H1 (cell line): ENCODE measurements at regions not wholly inside any gene's neighbourhood (a gene's known extent, or its start where the extent isn't known, plus 50 kb on each side); places are given as distances from the start of the nearest gene placed in this dataset.

ENCODE experiments used
- CTCF ChIA-PET: fragments of 300-600 bp; sonication (Branson Sonifier 250); formaldehyde crosslinking; loops from one replicate; lab custom pipeline; 2021; ENCODE audit not compliant: partially characterized antibody; lab: Charles Lee
- POLR2A ChIA-PET: fragments of 300-600 bp; sonication (Branson Sonifier 250); formaldehyde crosslinking; loops from one replicate; lab custom pipeline; 2021; ENCODE audit warnings: inconsistent platforms; ENCODE audit not compliant: partially characterized antibody; lab: Charles Lee
- DNase-seq, 2 experiments: peaks; one replicate each; pipeline versions ENCODE4 v3.0.0 to v3.0.0-alpha.2; 2010 to 2022; ENCODE audit warnings: low spot score in 2 of 2, low read depth in 1 of 2, mixed read lengths in 1 of 2
- FAIRE-seq: peaks from 2 replicates; lab custom pipeline; 2011; peaks lifted over from hg19 to GRCh38; lab: Jason Lieb, UNC
- H2AFZ ChIP-seq: 2 replicates; pipeline ENCODE4 v1.8.1; 2012; ENCODE audit warnings: low read length, inconsistent platforms
- H2AK5ac ChIP-seq: 2 replicates; pipeline ENCODE4 v1.6.1; 2013; ENCODE audit warnings: low read depth, low read length
- H2BK120ac ChIP-seq: replicated peaks from 2 replicates; pipeline ENCODE3; 2013; ENCODE audit warnings: low read depth, low read length, inconsistent platforms
- H2BK12ac ChIP-seq: 2 replicates; pipeline ENCODE4 v1.6.1; 2013; ENCODE audit warnings: low read depth, low read length
- H2BK15ac ChIP-seq: 2 replicates; pipeline ENCODE4 v1.6.1; 2013; ENCODE audit warnings: low read length
- H2BK20ac ChIP-seq: 2 replicates; pipeline ENCODE4 v1.6.1; 2013; ENCODE audit warnings: low read length
- H2BK5ac ChIP-seq: 2 replicates; pipeline ENCODE4 v1.6.1; 2013; ENCODE audit warnings: low read depth, low read length
- H3K14ac ChIP-seq: 2 replicates; pipeline ENCODE4 v1.6.1; 2013; ENCODE audit warnings: inconsistent platforms; ENCODE audit not compliant: insufficient read length
- H3K18ac ChIP-seq: 2 replicates; pipeline ENCODE4 v1.6.1; 2013; ENCODE audit warnings: low read length; ENCODE audit errors: extremely low read depth
- H3K23ac ChIP-seq: 2 replicates; pipeline ENCODE4 v1.6.1; 2013; ENCODE audit warnings: inconsistent platforms; ENCODE audit not compliant: insufficient read length
- H3K23me2 ChIP-seq: 2 replicates; pipeline ENCODE4 v1.6.1; 2013; ENCODE audit warnings: low read depth, low read length
- H3K27ac ChIP-seq: 2 replicates; pipeline ENCODE4 v1.6.1; 2011; ENCODE audit warnings: low read depth, low read length, inconsistent platforms
- H3K27me3 ChIP-seq, 4 experiments: replicated peaks in 1 of 4; 1 replicate in 1 of 4; 2 replicates in 3 of 4; pipeline versions ENCODE4 v1.6.1 to v1.8.1; 2011 to 2013; ENCODE audit warnings: low read length in 3 of 4, mild to moderate bottlenecking in 3 of 4, inconsistent platforms in 2 of 4, mixed read lengths in 2 of 4, moderate library complexity in 1 of 4; ENCODE audit not compliant: control insufficient read depth in 3 of 4, insufficient read depth in 3 of 4; ENCODE audit errors: extremely low read depth in 1 of 4
- H3K36me3 ChIP-seq, 4 experiments: 2 replicates each; pipeline versions ENCODE4 v1.6.1 to v1.8.1; 2011 to 2013; ENCODE audit warnings: mild to moderate bottlenecking in 4 of 4, low read length in 3 of 4, moderate library complexity in 2 of 4, control low read depth in 1 of 4, inconsistent platforms in 1 of 4; ENCODE audit not compliant: insufficient read depth in 4 of 4, control insufficient read depth in 2 of 4
- H3K4ac ChIP-seq: replicated peaks from 2 replicates; pipeline ENCODE3; 2013; ENCODE audit warnings: low read length, low read depth, mixed read lengths, inconsistent platforms; ENCODE audit not compliant: insufficient read length
- H3K4me1 ChIP-seq, 4 experiments: replicated peaks in 1 of 4; 1 replicate in 1 of 4; 2 replicates in 3 of 4; pipeline versions ENCODE4 v1.6.1 to v1.8.1; 2011 to 2013; ENCODE audit warnings: low read length in 3 of 4, inconsistent platforms in 2 of 4, mixed read lengths in 1 of 4; ENCODE audit not compliant: insufficient read depth in 4 of 4, control insufficient read depth in 3 of 4
- H3K4me2 ChIP-seq, 2 experiments: 2 replicates each; pipeline versions ENCODE4 v1.6.1 to v1.8.1; 2011 to 2013; ENCODE audit warnings: low read depth in 2 of 2, low read length in 2 of 2, control low read depth in 1 of 2, inconsistent platforms in 1 of 2, mild to moderate bottlenecking in 1 of 2; ENCODE audit not compliant: insufficient read depth in 1 of 2
- H3K4me3 ChIP-seq, 4 experiments: fragments of 200-600, 300-600 bp in 1 of 4; sonication (generic), shearing (Covaris generic), sonication (Bioruptor Twin) in 1 of 4; 2 replicates each; pipeline versions ENCODE4 v1.5.1 to v1.8.1; 2011 to 2016; ENCODE audit warnings: low read length in 4 of 4, low read depth in 3 of 4, control low read depth in 2 of 4, inconsistent platforms in 2 of 4, mild to moderate bottlenecking in 2 of 4, mixed read lengths in 1 of 4, moderate library complexity in 1 of 4; ENCODE audit not compliant: insufficient read depth in 2 of 4; ENCODE audit errors: extremely low read depth in 1 of 4
- H3K56ac ChIP-seq: replicated peaks from 2 replicates; pipeline ENCODE3; 2013; ENCODE audit warnings: low read depth, mild to moderate bottlenecking, mixed read lengths, low read length, inconsistent platforms; ENCODE audit not compliant: insufficient read length
- H3K79me1 ChIP-seq: 2 replicates; pipeline ENCODE4 v1.6.1; 2013; ENCODE audit warnings: low read depth, low read length, control low read depth
- H3K79me2 ChIP-seq, 2 experiments: 2 replicates each; pipeline versions ENCODE4 v1.6.1 to v1.8.1; 2012 to 2013; ENCODE audit warnings: low read length in 2 of 2, mild to moderate bottlenecking in 2 of 2, inconsistent platforms in 1 of 2; ENCODE audit not compliant: insufficient read depth in 2 of 2, control insufficient read depth in 1 of 2
- H3K9ac ChIP-seq, 4 experiments: replicated peaks in 1 of 4; 1 replicate in 1 of 4; 2 replicates in 3 of 4; pipeline versions ENCODE4 v1.6.1 to v1.8.1; 2011 to 2013; ENCODE audit warnings: low read depth in 3 of 4, low read length in 3 of 4, control low read depth in 2 of 4, mild to moderate bottlenecking in 2 of 4, moderate library complexity in 2 of 4, inconsistent platforms in 1 of 4; ENCODE audit errors: extremely low read depth in 1 of 4
- H3K9me3 ChIP-seq, 2 experiments: 2 replicates each; pipeline versions ENCODE4 v1.6.1 to v1.8.1; 2012 to 2013; ENCODE audit warnings: mild to moderate bottlenecking in 2 of 2, moderate library complexity in 2 of 2, control low read depth in 1 of 2, inconsistent platforms in 1 of 2, low read depth in 1 of 2, low read length in 1 of 2, mixed read lengths in 1 of 2; ENCODE audit not compliant: insufficient read depth in 2 of 2
- H4K20me1 ChIP-seq, 2 experiments: replicated peaks in 1 of 2; 2 replicates each; pipeline versions ENCODE3 to v1.8.1; 2011 to 2013; ENCODE audit warnings: inconsistent platforms in 2 of 2, low read length in 2 of 2, mild to moderate bottlenecking in 1 of 2; ENCODE audit not compliant: insufficient read depth in 2 of 2, control insufficient read depth in 1 of 2
- H4K5ac ChIP-seq: 2 replicates; pipeline ENCODE4 v1.6.1; 2013; ENCODE audit warnings: low read length, low read depth, mixed read lengths, inconsistent platforms; ENCODE audit not compliant: insufficient read length
- H4K8ac ChIP-seq: 2 replicates; pipeline ENCODE4 v1.8.0; 2013; ENCODE audit warnings: mild to moderate bottlenecking, moderate library complexity, low read length, inconsistent platforms; ENCODE audit not compliant: insufficient read depth; ENCODE audit errors: extremely low read depth
- H4K91ac ChIP-seq: replicated peaks from 2 replicates; pipeline ENCODE3; 2013; ENCODE audit warnings: low read length, mixed read lengths, inconsistent platforms; ENCODE audit not compliant: insufficient read length
- BCL11A ChIP-seq, 2 experiments: IDR thresholded peaks; one replicate each; pipeline ENCODE4 v1.6.1; 2011; ENCODE audit warnings: low read depth in 2 of 2, low read length in 2 of 2, mild to moderate bottlenecking in 2 of 2
- CBX8 ChIP-seq: fragments of 300-800, 300-1000 bp; sonication (generic); IDR thresholded peaks from 2 replicates; pipeline ENCODE4 v1.7.1; 2016; ENCODE audit warnings: low read depth, low read length, borderline replicate concordance
- EZH2 ChIP-seq: fragments of 200-600 bp; sonication (generic); IDR thresholded peaks from 2 replicates; pipeline ENCODE4 v1.7.1; 2012; ENCODE audit warnings: low read depth, mild to moderate bottlenecking, moderate library complexity, low read length, inconsistent platforms; ENCODE audit not compliant: severe bottlenecking
- HDAC6 ChIP-seq: IDR thresholded peaks from one replicate; pipeline ENCODE4 v1.7.1; 2012; ENCODE audit warnings: low read depth, mild to moderate bottlenecking, inconsistent platforms, low read length, moderate library complexity
- MAX ChIP-seq: IDR thresholded peaks from 2 replicates; pipeline ENCODE4 v1.6.1; 2012; ENCODE audit warnings: inconsistent platforms
- NANOG ChIP-seq: IDR thresholded peaks from 2 replicates; pipeline ENCODE4 v1.6.1; 2011; ENCODE audit warnings: low read length, low read depth, mild to moderate bottlenecking, inconsistent platforms; ENCODE audit not compliant: insufficient read depth, poor library complexity, severe bottlenecking
- POLR2A ChIP-seq, 2 experiments: IDR thresholded peaks; 1 replicate in 1 of 2; 2 replicates in 1 of 2; pipeline ENCODE4 v1.6.1; 2011; ENCODE audit warnings: low read depth in 2 of 2, low read length in 2 of 2, mild to moderate bottlenecking in 2 of 2; ENCODE audit errors: control extremely low read depth in 1 of 2
- POLR2AphosphoS5 ChIP-seq: IDR thresholded peaks from 2 replicates; pipeline ENCODE4 v1.6.1; 2011; ENCODE audit warnings: low read depth, low read length
- RXRA ChIP-seq: IDR thresholded peaks from 2 replicates; pipeline ENCODE4 v1.6.1; 2011; ENCODE audit warnings: low read depth, mild to moderate bottlenecking, low read length, moderate library complexity; ENCODE audit not compliant: insufficient read depth
- SIN3A ChIP-seq, 2 experiments: IDR thresholded peaks in 1 of 2; conservative IDR thresholded peaks in 1 of 2; 2 replicates each; pipeline ENCODE4 v1.6.1; 2011 to 2012; ENCODE audit warnings: low read length in 2 of 2, improper control_type of control experiment in 1 of 2, low read depth in 1 of 2, mild to moderate bottlenecking in 1 of 2
- SIRT6 ChIP-seq: IDR thresholded peaks from one replicate; pipeline ENCODE4 v1.7.1; 2012; ENCODE audit warnings: low read length, inconsistent platforms
- SRF ChIP-seq: IDR thresholded peaks from 2 replicates; pipeline ENCODE4 v1.6.1; 2011; ENCODE audit warnings: mild to moderate bottlenecking, low read depth, low read length, moderate library complexity
- USF2 ChIP-seq: IDR thresholded peaks from 2 replicates; pipeline ENCODE4 v1.6.1; 2011; ENCODE audit warnings: low read length, improper control_type of control experiment
- YY1 ChIP-seq: IDR thresholded peaks from 2 replicates; pipeline ENCODE4 v1.6.1; 2011; ENCODE audit warnings: low read depth, mild to moderate bottlenecking, low read length
- WGBS, 2 experiments: shearing (Covaris generic) in 1 of 2; methylation state at CpG; one replicate each; pipeline versions ENCODE4 v1.1.6 to v1.1.7; 2013 to 2015; ENCODE audit warnings: low lambda C conversion rate in 2 of 2, mixed read lengths in 2 of 2, inconsistent platforms in 1 of 2, low coverage in 1 of 2, missing lambda C conversion rate in 1 of 2; ENCODE audit not compliant: insufficient replicate concordance in 2 of 2, insufficient coverage in 1 of 2, insufficient read length in 1 of 2; ENCODE audit errors: extremely low coverage in 1 of 2, missing lambda C conversion rate in 1 of 2; 5-methylcytosine and 5-hydroxymethylcytosine counted together

- Histone ChIP-seq H3K4me3 (no peak overlapping the region), H2BK12ac (no peak overlapping the region), H2BK15ac (no peak overlapping the region), H3K4me1 (no peaks in the 10 kb centered on the region; a peak in 1 of 7 replicates), H4K8ac (no peak overlapping the region), H3K36me3 (no peaks in the 10 kb centered on the region), H3K23ac (no peak overlapping the region), H3K14ac (no peak overlapping the region), H3K79me1 (no peaks in the 10 kb centered on the region), H2BK20ac (no peak overlapping the region), H4K20me1 (no peaks in the 10 kb centered on the region), H3K27me3 (no peaks in the 10 kb centered on the region), H2BK120ac (no peak overlapping the region), H3K18ac (no peak overlapping the region), H3K9me3 (no peaks in the 10 kb centered on the region), H3K79me2 (no peaks in the 10 kb centered on the region), H3K9ac (no peak overlapping the region), H3K4ac (no peak overlapping the region), H3K4me2 (no peak overlapping the region), H2AFZ (no peak overlapping the region), H3K56ac (no peak overlapping the region), H4K91ac (no peak overlapping the region), H2AK5ac (no peak overlapping the region), H3K27ac (no peak overlapping the region), H2BK5ac (no peak overlapping the region), H3K23me2 (no peaks in the 10 kb centered on the region), H4K5ac (no peak overlapping the region)
- DNase-seq (no peak), FAIRE-seq (no peak)
- ChIA-PET CTCF (interaction anchor here (0.6 to 2.6 kb wide), 4 partner anchors 8 to 366 kb away, joined by 4 to 21 read pairs (median 7); no protein-coding TSS in a partner anchor), POLR2A (no interaction called here)
- 97% methylated on average over 2 of the region's 2 CpGs; no CpG with 5 or more reads in 1 of the 2 experiments for WGBS, 2 experiments
- TF ChIP-seq SIRT6 = no peak
- TF ChIP-seq RXRA = no peak
- TF ChIP-seq USF2 = no peak
- TF ChIP-seq SIN3A (conservative IDR thresholded peaks at IDR 0.05 in 1 of 2, IDR thresholded peaks at IDR 0.05 in 1 of 2; ENCODE audit: low read depth in 1 of 2, low read length in 2 of 2) = no peak
- TF ChIP-seq BCL11A (IDR thresholded peaks at IDR 0.05; ENCODE audit: low read depth in 2 of 2, low read length in 2 of 2) = no peak
- no peak for TF ChIP-seq POLR2AphosphoS5
- TF ChIP-seq NANOG = no peak
- TF ChIP-seq YY1 = no peak
- no peak for TF ChIP-seq HDAC6
- no peak for TF ChIP-seq MAX
- no peak for TF ChIP-seq POLR2A (IDR thresholded peaks at IDR 0.05; ENCODE audit: control extremely low read depth in 1 of 2, low read depth in 2 of 2, low read length in 2 of 2)
- TF ChIP-seq EZH2 = no peak
- no peak for TF ChIP-seq SRF
- TF ChIP-seq CBX8 = no peak
Measured at GRCh38 chr13:78238911-78239310, 320.3 kb upstream of the EDNRB start.
